ENCODE measurements at regions not wholly inside any gene's neighbourhood (a gene's known extent, or its start where the extent isn't known, plus 50 kb on each side); places are given as distances from the start of the nearest gene placed in this dataset.

- ChIA-PET POLR2A (no interaction called here), RAD21 (ENCODE audit: low non-redundant PET in 1 of 2, low total read pairs in 2 of 2, uncharacterized antibody in 2 of 2, unreplicated experiment in 2 of 2) (no interaction called here)
Observed at GRCh38 chr21:19908390-19908789, 1089.8 kb upstream of the NCAM2 start.

More at GRCh38 chr21:19908390-19908789, 1089.8 kb upstream of the NCAM2 start:
- no TSS peak for BruUV-seq (replicated peaks)
- H3K9me2 ChIP-seq (ENCODE audit: insufficient read depth) = no peaks in the 10 kb centered on the region
- ATAC-seq (no peak), DNase-seq (ENCODE audit: low read depth, low spot score) (no peak)
- H3K4me1 ChIP-seq (ENCODE audit: control insufficient read depth in 1 of 2, insufficient read depth in 2 of 2, low read length in 2 of 2) = no peaks in the 10 kb centered on the region
- H3K4me2 ChIP-seq (ENCODE audit: low read length) = no peak overlapping the region
- intact Hi-C loops (cut with micrococcal nuclease) = no loop called here
- no peak overlapping the region for H3K9ac ChIP-seq (ENCODE audit: low read length)
- H3K27ac ChIP-seq (ENCODE audit: low read depth, low read length) = no peak overlapping the region
- H2AFZ ChIP-seq (ENCODE audit: low read depth, low read length, poor library complexity, severe bottlenecking) = no peak overlapping the region
- H3K79me2 ChIP-seq (ENCODE audit: insufficient read depth, low read length) = no peaks in the 10 kb centered on the region
- no peak for TF ChIP-seq ZNF274 (IDR thresholded peaks at IDR 0.05; ENCODE audit: low read depth, low read length)
- TF ChIP-seq CTCF (IDR thresholded peaks at IDR 0.05 in 2 of 3, conservative IDR thresholded peaks at IDR 0.05 in 1 of 3; ENCODE audit: borderline replicate concordance in 1 of 3, insufficient read depth in 1 of 3, low read depth in 2 of 3, low read length in 2 of 3) = no peak
- no peak for TF ChIP-seq EZH2phosphoT487 (IDR thresholded peaks at IDR 0.05; ENCODE audit: borderline replicate concordance)
- no peak for TF ChIP-seq JUND (IDR thresholded peaks at IDR 0.05)
- no peak for TF ChIP-seq EZH2 (IDR thresholded peaks at IDR 0.05)
- TF ChIP-seq SP1 (IDR thresholded peaks at IDR 0.05; ENCODE audit: low read depth) = no peak
- no peak for TF ChIP-seq REST (IDR thresholded peaks at IDR 0.05; ENCODE audit: low read depth)
- no peak for TF ChIP-seq MAX (IDR thresholded peaks at IDR 0.05)
- TF ChIP-seq POLR2A (IDR thresholded peaks at IDR 0.05; ENCODE audit: borderline replicate concordance, extremely low read depth, insufficient read depth, insufficient read length) = no peak
- no peak for TF ChIP-seq EGR1 (IDR thresholded peaks at IDR 0.05; ENCODE audit: low read depth)
- TF ChIP-seq YY1 (IDR thresholded peaks at IDR 0.05; ENCODE audit: extremely low read depth, insufficient replicate concordance, low read depth, low read length) = no peak
- TF ChIP-seq ATF3 (IDR thresholded peaks at IDR 0.05) = no peak
- TF ChIP-seq SIN3A (IDR thresholded peaks at IDR 0.05; ENCODE audit: low read depth) = no peak
- TF ChIP-seq TCF7L2 (IDR thresholded peaks at IDR 0.05; ENCODE audit: borderline replicate concordance, extremely low read depth, insufficient read depth, insufficient read length) = no peak
- no peak for TF ChIP-seq FOSL1 (IDR thresholded peaks at IDR 0.05; ENCODE audit: low read depth)
- TF ChIP-seq SRF (IDR thresholded peaks at IDR 0.05; ENCODE audit: low read depth) = no peak
- TF ChIP-seq RAD21 (IDR thresholded peaks at IDR 0.05; ENCODE audit: low read depth) = no peak
- no peak for TF ChIP-seq ZFX (IDR thresholded peaks at IDR 0.05)
- no peak for TF ChIP-seq CBX3 (IDR thresholded peaks at IDR 0.05; ENCODE audit: low read depth)
- TF ChIP-seq CEBPB (IDR thresholded peaks at IDR 0.05; ENCODE audit: low read depth) = no peak
- H3K9me3 ChIP-seq (ENCODE audit: control insufficient read depth in 1 of 2, insufficient read depth in 1 of 2, low read depth in 1 of 2, low read length in 2 of 2) = peaks cover 14 to 24% of the 10 kb centered on the region in 2 experiments; a peak in 2 of 4 replicates
- CTCF ChIA-PET = no interaction called here
- no peaks in the 10 kb centered on the region for H4K20me1 ChIP-seq (ENCODE audit: insufficient read depth)
- no peak overlapping the region for H3K4me3 ChIP-seq (replicated peaks in 1 of 2; ENCODE audit: low read depth in 1 of 2, low read length in 2 of 2)
- H3K36me3 ChIP-seq (ENCODE audit: control insufficient read depth in 1 of 2, insufficient read depth in 2 of 2, low read length in 2 of 2) = no peaks in the 10 kb centered on the region
- H3K27me3 ChIP-seq (ENCODE audit: insufficient read depth, low read length) = no peaks in the 10 kb centered on the region

Measured in HCT116 (cell line).